Effector memory CD8-positive, alpha-beta T cell (primary cell): ENCODE measurements at regions not wholly inside any gene's neighbourhood (a gene's known extent, or its start where the extent isn't known, plus 50 kb on each side); places are given as distances from the start of the nearest gene placed in this dataset.

Source experiments
- ATAC-seq: fragments of 150-1000 bp; cut with Tn5 transposase; replicated peaks from 2 replicates; pipeline ENCODE4 v1.10.0; 2021; ENCODE audit warnings: mild to moderate bottlenecking, moderate library complexity
- DNase-seq, 3 experiments: peaks; one replicate each; pipeline ENCODE4 v3.0.0; 2021
- H3K27ac Mint-ChIP-seq, 2 donors: one replicate each; pipeline ENCODE4 v1.8.0; 2022; ENCODE audit warnings: mild to moderate bottlenecking in 2 of 2, mixed read lengths in 2 of 2, moderate library complexity in 2 of 2
- H3K27me3 Mint-ChIP-seq, 2 donors: one replicate each; pipeline ENCODE4 v1.8.0; 2022; ENCODE audit warnings: mixed read lengths in 2 of 2
- H3K36me3 Mint-ChIP-seq: one replicate; pipeline ENCODE4 v1.8.0; 2022; ENCODE audit warnings: mild to moderate bottlenecking, moderate library complexity, mixed read lengths; ENCODE audit not compliant: insufficient read depth
- H3K4me1 Mint-ChIP-seq, 2 donors: one replicate each; pipeline ENCODE4 v1.8.0; 2022; ENCODE audit warnings: low read depth in 2 of 2, mixed read lengths in 2 of 2
- H3K4me3 Mint-ChIP-seq, 2 donors: one replicate each; pipeline ENCODE4 v1.8.0; 2022; ENCODE audit warnings: mild to moderate bottlenecking in 2 of 2, mixed read lengths in 2 of 2, moderate library complexity in 2 of 2
- H3K9me3 Mint-ChIP-seq, 2 donors: one replicate each; pipeline ENCODE4 v1.8.0; 2022; ENCODE audit warnings: mixed read lengths in 2 of 2

DNA sequence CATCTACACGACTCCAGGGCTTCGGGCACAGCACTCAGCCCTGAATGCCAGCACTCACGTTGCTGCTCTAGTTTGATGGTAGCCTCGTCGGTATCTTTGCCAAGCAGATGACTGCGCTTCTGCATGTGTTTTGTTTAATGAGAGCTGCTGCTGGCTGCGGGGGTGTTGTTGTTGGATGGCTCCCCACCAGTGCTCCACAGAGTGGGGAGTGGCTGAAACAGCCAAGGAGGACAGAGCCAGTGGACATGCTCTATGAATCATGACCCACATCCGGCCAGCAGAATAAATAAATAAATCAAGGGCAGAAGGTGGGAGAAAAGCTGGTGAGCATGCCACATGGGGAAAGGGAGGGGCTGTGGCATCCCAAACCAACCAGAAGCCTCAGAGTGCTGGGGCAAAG, 131.2 kb upstream of the SOX11 start:
- no peaks in the 10 kb centered on the region for H3K27me3 Mint-ChIP-seq
- ATAC-seq (no peak), DNase-seq (no peak)
- H3K4me3 Mint-ChIP-seq, result no peak overlapping the region
- H3K4me1 Mint-ChIP-seq, result no peaks in the 10 kb centered on the region
- H3K9me3 Mint-ChIP-seq, result peaks cover 8 to 13% of the 10 kb centered on the region in 2 donors
- no peaks in the 10 kb centered on the region for H3K36me3 Mint-ChIP-seq
- H3K27ac Mint-ChIP-seq, result no peak overlapping the region

DNA sequence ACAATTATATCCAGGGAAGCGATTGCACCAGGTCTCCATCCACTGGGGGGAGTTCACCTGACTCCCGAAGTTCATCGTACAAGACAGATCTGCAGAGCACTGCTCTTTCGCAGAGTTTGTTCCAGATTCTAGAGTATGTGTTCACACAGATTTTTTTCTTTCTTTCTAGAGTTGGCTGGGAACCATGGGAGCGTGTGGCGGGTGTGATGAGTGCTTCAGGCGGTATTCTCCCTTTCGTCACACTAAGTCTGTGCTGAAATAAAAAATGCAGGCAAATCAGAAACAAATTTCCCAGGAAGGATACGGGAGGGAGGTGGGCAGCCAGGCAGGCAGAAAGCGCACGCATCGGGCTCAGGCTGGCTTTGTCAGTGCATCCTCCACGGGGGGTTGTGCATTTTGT, 129.8 kb upstream of the SOX11 start:
- Mint-ChIP-seq H3K4me3 (no peak overlapping the region), H3K27me3 (no peaks in the 10 kb centered on the region), H3K36me3 (no peaks in the 10 kb centered on the region), H3K27ac (no peak overlapping the region), H3K4me1 (no peaks in the 10 kb centered on the region), H3K9me3 (peaks cover 8 to 13% of the 10 kb centered on the region in 2 donors)
- no peak for DNase-seq
- no peak for ATAC-seq

DNA sequence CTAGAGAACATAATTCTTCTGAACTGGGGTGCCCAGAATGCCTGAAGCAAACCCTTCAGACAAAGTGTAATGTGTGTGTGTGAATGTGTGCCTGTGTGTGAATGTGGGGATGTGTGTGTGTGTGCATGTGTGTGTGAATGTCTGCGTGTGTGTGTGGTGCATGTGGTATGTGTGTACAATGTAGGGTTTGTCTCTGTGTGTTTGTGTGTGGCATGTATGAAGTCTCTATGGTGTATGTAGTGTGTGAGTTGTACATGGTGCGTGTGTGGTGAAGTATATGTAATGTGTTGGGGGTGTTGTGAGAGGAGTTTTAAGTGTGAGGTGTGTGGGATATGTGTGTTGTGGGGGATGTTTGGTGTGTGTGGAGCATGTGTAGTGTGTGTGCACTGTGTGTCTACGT, 129.3 kb upstream of the SOX11 start:
- H3K4me3 Mint-ChIP-seq, result no peak overlapping the region
- no peaks in the 10 kb centered on the region for H3K36me3 Mint-ChIP-seq
- no peaks in the 10 kb centered on the region for H3K4me1 Mint-ChIP-seq
- ATAC-seq, result no peak
- H3K27me3 Mint-ChIP-seq, result no peaks in the 10 kb centered on the region
- DNase-seq, result no peak
- no peak overlapping the region for H3K27ac Mint-ChIP-seq
- peaks cover 8 to 13% of the 10 kb centered on the region in 2 donors for H3K9me3 Mint-ChIP-seq

DNA sequence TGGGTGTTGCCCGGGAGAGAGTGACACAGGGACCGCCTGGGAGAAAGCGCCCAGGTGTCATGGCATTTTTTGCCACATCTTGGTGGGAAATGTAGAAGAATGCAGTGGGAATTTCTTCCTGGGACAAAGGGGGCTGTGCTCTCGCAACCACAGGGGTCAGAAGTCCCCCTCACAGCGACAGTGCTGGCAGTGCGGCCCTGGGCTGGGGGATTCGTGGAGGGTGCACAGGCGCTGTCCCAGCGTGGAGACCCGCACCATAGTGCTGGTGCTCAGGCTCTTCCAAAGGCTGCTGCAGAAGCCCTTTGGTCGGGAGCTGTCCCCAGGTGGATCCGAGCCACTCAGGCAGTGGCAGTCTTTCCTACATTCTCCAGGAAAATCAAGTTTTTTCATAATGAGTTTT, 128.8 kb upstream of the SOX11 start:
- DNase-seq (no peak), ATAC-seq (no peak)
- H3K27ac Mint-ChIP-seq, result no peak overlapping the region
- no peaks in the 10 kb centered on the region for H3K4me1 Mint-ChIP-seq
- H3K9me3 Mint-ChIP-seq, result peaks cover 9 to 13% of the 10 kb centered on the region in 2 donors
- no peak overlapping the region for H3K4me3 Mint-ChIP-seq
- no peaks in the 10 kb centered on the region for H3K27me3 Mint-ChIP-seq
- no peaks in the 10 kb centered on the region for H3K36me3 Mint-ChIP-seq

DNA sequence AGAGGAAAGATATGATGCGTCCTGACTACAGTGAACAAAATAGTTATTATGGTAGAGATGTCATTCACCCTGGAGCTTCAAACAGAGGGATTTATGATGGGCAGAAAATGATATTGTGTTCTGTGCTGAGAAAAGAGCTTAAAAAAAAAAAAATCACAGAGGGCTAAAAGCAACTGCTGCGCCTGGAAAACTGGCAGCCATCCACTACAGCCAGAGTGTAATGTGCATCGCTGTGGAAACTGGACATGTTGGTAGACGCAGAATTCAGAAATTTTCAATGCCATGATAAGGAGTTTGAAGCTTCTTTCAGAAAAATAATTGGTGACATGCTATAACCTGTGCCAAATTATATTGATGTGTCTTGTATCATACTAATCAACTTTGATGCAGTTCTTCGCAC, 122.9 kb upstream of the SOX11 start:
- H3K36me3 Mint-ChIP-seq, result no peaks in the 10 kb centered on the region
- H3K27ac Mint-ChIP-seq, result no peak overlapping the region
- no peaks in the 10 kb centered on the region for H3K27me3 Mint-ChIP-seq
- ATAC-seq, result no peak
- DNase-seq, result no peak
- no peaks in the 10 kb centered on the region for H3K4me1 Mint-ChIP-seq
- H3K4me3 Mint-ChIP-seq, result no peak overlapping the region
- peaks cover 8 to 11% of the 10 kb centered on the region in 2 donors for H3K9me3 Mint-ChIP-seq

DNA sequence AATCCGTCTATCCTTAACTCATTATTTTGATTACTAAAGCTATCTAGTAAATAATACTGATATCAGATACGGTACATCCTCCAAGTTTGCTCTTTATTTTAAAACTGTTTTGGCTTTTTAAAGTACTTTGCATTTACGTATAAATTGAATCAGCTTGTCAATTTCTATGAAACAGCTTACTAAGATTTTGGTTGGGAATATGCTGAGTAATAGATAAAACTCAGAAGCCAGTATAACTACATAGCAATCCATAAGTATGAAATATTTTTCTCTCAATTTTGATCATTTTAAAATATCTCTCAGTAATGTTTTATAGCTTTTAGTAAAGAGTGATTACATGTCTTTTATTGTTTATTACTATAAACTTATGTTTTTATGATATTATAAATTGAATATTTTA, 116.2 kb upstream of the SOX11 start:
- H3K4me1 Mint-ChIP-seq, result no peaks in the 10 kb centered on the region

DNA sequence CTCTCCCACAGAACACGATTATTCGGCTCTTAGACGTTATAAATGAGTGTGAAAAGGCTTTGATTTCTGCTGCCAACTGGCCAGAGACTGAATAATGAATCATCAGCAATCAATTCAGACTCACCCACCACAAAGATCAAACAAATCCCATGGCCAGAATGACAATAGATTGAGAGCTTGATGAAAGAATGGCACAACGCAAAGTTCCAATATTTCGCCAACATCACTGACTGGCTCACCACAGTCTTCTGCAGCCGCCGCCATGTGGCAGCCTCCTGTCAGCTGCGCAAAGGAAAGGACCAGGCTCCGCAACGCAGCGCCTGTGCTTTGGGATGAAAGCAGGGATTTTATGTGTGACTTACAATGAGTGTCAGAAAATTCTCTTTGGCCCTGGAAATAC, 104.4 kb upstream of the SOX11 start:
- H3K9me3 Mint-ChIP-seq, result peaks cover 7 to 8% of the 10 kb centered on the region in 2 donors

More for the DNA sequence above, 116.2 kb upstream of the SOX11 start:
- H3K36me3 Mint-ChIP-seq, result peaks cover 3% of the 10 kb centered on the region
- no peaks in the 10 kb centered on the region for H3K27me3 Mint-ChIP-seq
- H3K9me3 Mint-ChIP-seq, result peaks cover 0 to 5% of the 10 kb centered on the region in 2 donors
- no peak overlapping the region for H3K4me3 Mint-ChIP-seq
- H3K27ac Mint-ChIP-seq, result no peak overlapping the region
- DNase-seq, result no peak
- no peak for ATAC-seq

DNA sequence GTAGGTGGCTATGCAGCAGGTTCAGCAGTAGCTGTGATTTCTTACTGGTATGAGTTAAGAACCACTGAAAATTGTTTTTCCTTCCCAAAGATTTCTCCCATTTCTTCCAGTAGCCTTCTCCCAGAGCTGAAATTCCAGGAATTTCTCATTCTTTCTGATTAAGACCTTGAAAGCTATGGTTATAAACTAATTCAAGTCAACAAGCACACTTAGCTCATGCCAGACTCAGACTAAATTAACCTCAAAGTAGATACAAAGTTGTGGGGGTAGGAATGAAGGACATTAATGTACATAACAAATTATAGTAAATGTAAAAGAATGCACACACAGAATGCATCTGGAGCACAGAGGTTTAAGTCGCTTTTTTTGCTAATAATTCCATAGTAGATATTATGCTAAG, 103.6 kb upstream of the SOX11 start:
- Mint-ChIP-seq H3K27ac (no peak overlapping the region), H3K4me1 (no peaks in the 10 kb centered on the region), H3K4me3 (no peak overlapping the region), H3K27me3 (no peaks in the 10 kb centered on the region), H3K36me3 (no peaks in the 10 kb centered on the region), H3K9me3 (peaks cover 7 to 8% of the 10 kb centered on the region in 2 donors)
- DNase-seq (no peak), ATAC-seq (no peak)

More for the DNA sequence above, 104.4 kb upstream of the SOX11 start:
- Mint-ChIP-seq H3K4me1 (no peaks in the 10 kb centered on the region), H3K27ac (no peak overlapping the region), H3K27me3 (no peaks in the 10 kb centered on the region), H3K36me3 (no peaks in the 10 kb centered on the region), H3K4me3 (no peak overlapping the region)
- ATAC-seq (no peak), DNase-seq (no peak)

DNA sequence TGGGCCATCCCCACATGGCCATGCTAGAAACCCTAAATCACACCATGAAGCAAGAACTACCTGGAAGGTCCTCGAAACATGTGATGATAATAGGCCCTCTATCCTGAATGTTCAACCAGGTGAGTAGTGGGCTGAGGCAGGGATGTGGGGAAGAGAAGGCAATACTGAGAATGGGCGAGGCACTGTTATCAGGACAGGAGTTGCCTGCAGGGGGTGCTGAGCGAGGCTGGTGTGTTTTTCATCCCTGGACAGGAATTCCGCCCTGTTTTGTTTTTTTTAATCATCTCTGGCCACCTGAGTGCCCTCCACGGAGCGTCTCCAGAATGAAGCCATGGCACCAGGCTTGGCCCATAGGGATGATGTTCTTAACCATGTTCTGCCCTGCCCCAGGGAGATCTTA, 103.0 kb upstream of the SOX11 start:
- no peak overlapping the region for H3K4me3 Mint-ChIP-seq
- ATAC-seq (no peak), DNase-seq (no peak)
- no peaks in the 10 kb centered on the region for H3K4me1 Mint-ChIP-seq
- H3K36me3 Mint-ChIP-seq, result no peaks in the 10 kb centered on the region
- peaks cover 4 to 7% of the 10 kb centered on the region in 2 donors for H3K9me3 Mint-ChIP-seq
- no peaks in the 10 kb centered on the region for H3K27me3 Mint-ChIP-seq
- no peak overlapping the region for H3K27ac Mint-ChIP-seq

DNA sequence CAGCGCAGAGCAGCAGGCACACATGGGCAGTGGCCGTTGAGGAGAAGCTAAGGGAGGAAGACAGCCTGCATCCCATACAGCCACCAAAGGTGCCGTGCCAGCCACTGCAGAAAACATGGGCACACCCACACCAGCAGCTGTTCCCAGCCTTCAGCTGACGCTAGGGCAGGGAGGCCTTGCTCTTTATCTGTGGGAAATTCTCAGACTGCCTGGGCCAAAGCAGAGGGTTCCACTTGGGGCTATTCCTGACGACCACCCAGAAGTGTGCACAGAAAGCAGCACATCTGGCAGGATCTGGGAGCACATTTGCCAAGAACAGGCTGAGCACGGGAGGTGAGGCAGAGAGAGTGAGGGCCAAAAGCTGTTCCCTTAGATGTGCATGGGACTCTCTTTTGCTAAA, 101.3 kb upstream of the SOX11 start:
- Mint-ChIP-seq H3K27me3 (no peaks in the 10 kb centered on the region), H3K4me1 (no peaks in the 10 kb centered on the region)

DNA sequence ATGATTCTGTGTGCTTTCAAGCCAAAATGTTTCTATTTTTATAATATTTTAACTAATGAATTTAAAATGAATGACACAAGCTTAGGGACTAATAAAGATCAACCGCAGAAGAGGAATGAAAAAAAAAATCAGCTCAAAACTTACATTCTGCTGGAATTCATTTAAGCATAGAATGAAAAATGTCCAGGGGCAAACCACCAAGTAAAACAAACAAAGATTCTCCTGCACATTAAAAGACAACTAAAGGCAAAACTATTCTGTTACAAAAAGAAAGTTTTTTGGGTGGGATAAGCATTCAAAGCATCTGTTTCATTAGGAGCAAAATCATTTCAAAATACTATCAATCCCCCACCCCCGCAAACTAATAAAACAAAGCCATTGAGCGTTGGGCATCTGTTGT, 99.3 kb upstream of the SOX11 start:
- ATAC-seq (no peak), DNase-seq (no peak)
- H3K27ac Mint-ChIP-seq, result no peak overlapping the region
- no peaks in the 10 kb centered on the region for H3K4me1 Mint-ChIP-seq
- no peaks in the 10 kb centered on the region for H3K36me3 Mint-ChIP-seq
- H3K9me3 Mint-ChIP-seq, result peaks cover 6 to 9% of the 10 kb centered on the region in 2 donors
- H3K4me3 Mint-ChIP-seq, result no peak overlapping the region
- H3K27me3 Mint-ChIP-seq, result no peaks in the 10 kb centered on the region

More for the DNA sequence above, 101.3 kb upstream of the SOX11 start:
- peaks cover 6 to 7% of the 10 kb centered on the region in 2 donors for H3K9me3 Mint-ChIP-seq
- H3K27ac Mint-ChIP-seq, result no peak overlapping the region
- ATAC-seq, result no peak
- DNase-seq, result no peak
- H3K4me3 Mint-ChIP-seq, result no peak overlapping the region
- H3K36me3 Mint-ChIP-seq, result no peaks in the 10 kb centered on the region

DNA sequence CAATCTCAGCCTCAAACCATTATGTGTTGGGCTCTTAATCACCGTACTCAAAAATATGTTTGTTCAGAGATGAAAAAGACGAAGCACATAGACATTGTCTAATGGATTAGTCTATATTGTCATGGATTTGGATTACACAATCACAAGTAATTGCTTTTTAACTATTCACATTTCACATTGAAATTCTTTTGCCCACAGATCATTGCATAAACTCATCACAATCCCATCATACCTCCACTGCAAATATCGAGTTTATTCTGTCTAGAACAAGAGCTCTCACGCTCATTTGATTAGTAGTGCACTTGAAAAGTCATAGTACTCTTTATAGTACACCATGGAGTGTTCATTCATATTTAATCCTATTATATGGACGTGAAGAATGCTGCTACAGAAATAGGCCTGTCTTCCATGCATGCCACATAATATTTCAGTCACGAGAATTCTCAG, 97.9 kb upstream of the SOX11 start:
- no peaks in the 10 kb centered on the region for H3K36me3 Mint-ChIP-seq
- H3K4me3 Mint-ChIP-seq, result no peak overlapping the region
- ATAC-seq (no peak), DNase-seq (no peak)
- H3K27me3 Mint-ChIP-seq, result no peaks in the 10 kb centered on the region
- no peaks in the 10 kb centered on the region for H3K4me1 Mint-ChIP-seq
- peaks cover 8 to 16% of the 10 kb centered on the region in 2 donors for H3K9me3 Mint-ChIP-seq
- no peak overlapping the region for H3K27ac Mint-ChIP-seq

DNA sequence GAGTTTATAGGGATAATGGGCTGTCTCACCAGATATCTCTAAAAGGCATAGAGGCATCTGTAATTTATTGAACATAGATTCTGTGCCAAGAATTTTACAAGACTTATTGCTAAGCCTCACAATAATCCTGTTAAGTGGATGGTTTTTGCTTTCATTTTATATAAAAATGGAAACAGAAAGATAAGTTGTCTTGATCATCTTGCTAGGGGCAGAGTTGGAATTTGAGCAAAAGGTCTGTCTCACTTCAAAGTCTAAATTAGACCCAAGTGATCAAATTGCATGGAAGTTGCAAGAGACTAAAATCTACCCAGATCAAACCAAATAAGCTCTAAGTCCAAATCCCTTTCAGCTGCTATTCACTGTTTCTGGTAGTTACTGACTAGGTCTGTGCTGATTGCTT, 95.3 kb upstream of the SOX11 start:
- peaks cover 5 to 14% of the 10 kb centered on the region in 2 donors for H3K9me3 Mint-ChIP-seq
- H3K4me1 Mint-ChIP-seq, result no peaks in the 10 kb centered on the region
- DNase-seq (no peak), ATAC-seq (no peak)
- no peak overlapping the region for H3K4me3 Mint-ChIP-seq
- H3K27ac Mint-ChIP-seq, result no peak overlapping the region
- H3K27me3 Mint-ChIP-seq, result no peaks in the 10 kb centered on the region
- no peaks in the 10 kb centered on the region for H3K36me3 Mint-ChIP-seq

DNA sequence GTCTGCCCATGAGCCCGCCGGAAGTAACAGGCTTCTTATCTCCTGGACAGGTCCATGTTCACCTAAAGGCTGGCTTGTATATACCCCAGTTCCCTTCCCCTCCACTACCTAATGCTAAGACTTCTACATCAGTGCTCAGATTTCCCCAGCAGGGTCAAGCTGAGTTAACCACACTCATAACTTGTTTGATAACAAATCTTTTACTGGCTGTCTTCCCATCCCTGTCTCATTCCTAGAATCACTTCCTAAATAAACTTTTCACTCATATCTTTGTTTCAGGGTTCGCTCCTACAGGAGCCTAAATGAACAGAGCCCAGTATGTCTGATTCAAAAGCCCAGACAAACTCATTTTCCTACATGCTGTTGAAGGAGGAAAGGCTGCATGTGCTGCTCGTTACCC, 94.0 kb upstream of the SOX11 start:
- Mint-ChIP-seq H3K27ac (no peak overlapping the region), H3K27me3 (no peaks in the 10 kb centered on the region), H3K36me3 (no peaks in the 10 kb centered on the region), H3K9me3 (peaks cover 5 to 15% of the 10 kb centered on the region in 2 donors), H3K4me1 (no peaks in the 10 kb centered on the region), H3K4me3 (no peak overlapping the region)
- DNase-seq (no peak), ATAC-seq (no peak)

DNA sequence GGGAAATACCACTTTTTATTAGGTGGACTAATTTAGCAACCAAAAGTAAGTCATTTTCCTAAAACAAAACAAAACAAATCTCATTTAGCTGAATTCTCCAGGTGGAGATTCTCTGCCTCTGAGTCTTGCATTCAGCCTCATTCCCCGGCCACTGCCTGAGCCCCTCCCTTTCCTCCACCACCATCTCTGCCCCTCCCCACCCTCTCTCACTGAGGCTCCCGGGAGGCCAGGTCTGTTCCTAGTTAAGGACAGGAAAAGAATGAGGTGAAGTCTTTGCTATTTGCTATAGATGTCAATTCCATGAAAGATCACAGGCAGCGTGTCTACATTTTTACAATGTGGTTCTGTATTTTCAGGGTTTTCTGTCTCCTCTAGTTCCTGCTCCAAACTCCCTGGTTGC, 83.0 kb upstream of the SOX11 start:
- H3K27me3 Mint-ChIP-seq, result no peaks in the 10 kb centered on the region
- peaks cover 16 to 32% of the 10 kb centered on the region in 2 donors for H3K9me3 Mint-ChIP-seq
- no peak overlapping the region for H3K4me3 Mint-ChIP-seq
- no peaks in the 10 kb centered on the region for H3K36me3 Mint-ChIP-seq
- no peaks in the 10 kb centered on the region for H3K4me1 Mint-ChIP-seq
- H3K27ac Mint-ChIP-seq, result no peak overlapping the region
- ATAC-seq, result no peak
- DNase-seq, result no peak
